ENCODE measurements at regions not wholly inside any gene's neighbourhood (a gene's known extent, or its start where the extent isn't known, plus 50 kb on each side); places are given as distances from the start of the nearest gene placed in this dataset.
"Not testable (repeated sequence)": the region's sequence is repeated elsewhere in the genome, so short reads cannot be mapped to it uniquely, and the experiment has no call there.

DNA sequence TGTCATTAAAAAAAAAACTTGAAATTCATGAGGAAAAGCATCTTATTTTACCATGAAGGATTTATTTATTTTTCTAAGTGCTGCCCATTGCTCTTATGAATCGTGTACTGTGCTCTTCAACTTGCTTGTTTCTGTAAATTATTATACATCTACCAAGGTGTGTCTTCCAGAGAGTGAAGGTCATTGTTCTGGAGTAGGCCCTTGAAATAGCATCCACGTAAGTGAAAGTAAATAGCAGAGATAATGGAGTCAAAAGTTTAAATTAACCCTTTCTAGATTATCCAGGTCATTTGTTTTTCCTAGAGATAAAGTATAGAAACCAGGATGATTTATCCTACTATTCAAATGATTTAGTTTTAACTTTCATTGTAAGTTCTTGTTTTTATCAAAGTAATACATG, 473.1 kb downstream of the DIRAS2 start:
- Histone ChIP-seq H3K36me3 (ENCODE audit: control insufficient read depth, insufficient read depth, low read length) (no peaks in the 10 kb centered on the region), H3K27ac (ENCODE audit: low read depth, low read length) (no peak overlapping the region), H3K9ac (ENCODE audit: extremely low read depth, low read length, poor library complexity, severe bottlenecking) (no peak overlapping the region), H3K9me3 (ENCODE audit: control insufficient read depth, low read length) (no peaks in the 10 kb centered on the region), H3K27me3 (ENCODE audit: control insufficient read depth, insufficient read depth, low read length, poor library complexity, severe bottlenecking) (no peaks in the 10 kb centered on the region), H3K4me3 (ENCODE audit: low read length) (no peak overlapping the region), H3K4me1 (ENCODE audit: control insufficient read depth, insufficient read depth, low read length) (no peaks in the 10 kb centered on the region)
- H3K9me3 Mint-ChIP-seq: no peaks in the 10 kb centered on the region
- no peak overlapping the region for H3K27ac Mint-ChIP-seq
- no peak for DNase-seq
- peaks cover 13% of the 10 kb centered on the region for H3K4me1 Mint-ChIP-seq
- TF ChIP-seq CTCF (conservative IDR thresholded peaks at IDR 0.05): no peak
- H3K36me3 Mint-ChIP-seq (ENCODE audit: low read depth): no peaks in the 10 kb centered on the region
- peaks cover 3% of the 10 kb centered on the region for H3K27me3 Mint-ChIP-seq (ENCODE audit: insufficient read depth)
- 68% methylated on average over 2 of the region's 2 CpGs; no CpG with 5 or more reads in 1 of the 2 experiments for WGBS, 2 experiments (ENCODE audit: insufficient coverage in 1 of 2, insufficient read length in 1 of 2)
- H3K4me3 Mint-ChIP-seq: no peak overlapping the region

DNA sequence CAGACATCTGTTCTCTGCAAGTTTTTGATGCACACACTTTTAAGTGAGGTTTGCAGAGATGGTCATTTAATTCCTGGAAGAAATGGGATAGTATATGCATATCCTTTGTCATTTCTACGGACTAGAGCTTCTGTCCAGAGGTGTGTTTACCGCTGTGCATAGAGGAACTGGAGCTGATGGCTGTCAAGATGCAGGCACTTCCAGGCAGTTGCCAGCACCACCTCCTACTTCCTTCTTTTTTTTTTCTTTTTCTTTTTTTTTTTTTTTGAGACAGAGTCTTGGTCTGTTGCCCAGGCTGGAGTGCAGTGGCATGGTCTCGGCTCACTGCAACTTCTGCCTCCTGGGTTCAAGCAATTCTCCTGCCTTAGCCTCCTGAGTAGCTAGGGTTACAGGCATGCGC, 468.7 kb downstream of the DIRAS2 start:
- H3K4me3 Mint-ChIP-seq; H3K36me3 ChIP-seq (ENCODE audit: control insufficient read depth, insufficient read depth, low read length); H3K4me3 ChIP-seq (ENCODE audit: low read length); H3K27me3 Mint-ChIP-seq (ENCODE audit: insufficient read depth); H3K27ac ChIP-seq (ENCODE audit: low read depth, low read length); H3K27ac Mint-ChIP-seq; H3K27me3 ChIP-seq (ENCODE audit: control insufficient read depth, insufficient read depth, low read length, poor library complexity, severe bottlenecking); H3K4me1 Mint-ChIP-seq; H3K9ac ChIP-seq (ENCODE audit: extremely low read depth, low read length, poor library complexity, severe bottlenecking); DNase-seq; H3K36me3 Mint-ChIP-seq (ENCODE audit: low read depth); H3K9me3 Mint-ChIP-seq; H3K9me3 ChIP-seq (ENCODE audit: control insufficient read depth, low read length); H3K4me1 ChIP-seq (ENCODE audit: control insufficient read depth, insufficient read depth, low read length): not testable (repeated sequence)
- 95 to 100% methylated on average over 2 to 4 of the region's 4 CpGs for WGBS, 2 experiments (ENCODE audit: insufficient coverage in 1 of 2, insufficient read length in 1 of 2)

GRCh38 chr9:90174346-90174745, 468.3 kb downstream of the DIRAS2 start:
- H3K27me3 Mint-ChIP-seq (ENCODE audit: insufficient read depth); H3K9me3 ChIP-seq (ENCODE audit: control insufficient read depth, low read length); H3K4me1 ChIP-seq (ENCODE audit: control insufficient read depth, insufficient read depth, low read length); H3K27ac Mint-ChIP-seq; H3K36me3 ChIP-seq (ENCODE audit: control insufficient read depth, insufficient read depth, low read length); H3K9me3 Mint-ChIP-seq; H3K36me3 Mint-ChIP-seq (ENCODE audit: low read depth); H3K4me3 ChIP-seq (ENCODE audit: low read length); H3K27me3 ChIP-seq (ENCODE audit: control insufficient read depth, insufficient read depth, low read length, poor library complexity, severe bottlenecking); H3K27ac ChIP-seq (ENCODE audit: low read depth, low read length); H3K4me3 Mint-ChIP-seq; DNase-seq; H3K4me1 Mint-ChIP-seq; H3K9ac ChIP-seq (ENCODE audit: extremely low read depth, low read length, poor library complexity, severe bottlenecking): not testable (repeated sequence)
- WGBS, 2 experiments (ENCODE audit: insufficient coverage in 1 of 2, insufficient read length in 1 of 2): 95 to 98% methylated on average over 8 to 10 of the region's 10 CpGs

GRCh38 chr9:90175257-90175656, 467.4 kb downstream of the DIRAS2 start:
- DNase-seq: no peak
- no peaks in the 10 kb centered on the region for H3K9me3 ChIP-seq (ENCODE audit: control insufficient read depth, low read length)
- no peak overlapping the region for H3K9ac ChIP-seq (ENCODE audit: extremely low read depth, low read length, poor library complexity, severe bottlenecking)
- Mint-ChIP-seq H3K9me3 (no peaks in the 10 kb centered on the region), H3K27me3 (ENCODE audit: insufficient read depth) (peaks cover 2% of the 10 kb centered on the region), H3K36me3 (ENCODE audit: low read depth) (no peaks in the 10 kb centered on the region), H3K4me3 (no peak overlapping the region), H3K27ac (no peak overlapping the region), H3K4me1 (no peaks in the 10 kb centered on the region)
- no peaks in the 10 kb centered on the region for H3K36me3 ChIP-seq (ENCODE audit: control insufficient read depth, insufficient read depth, low read length)
- WGBS, 2 experiments (ENCODE audit: insufficient coverage in 1 of 2, insufficient read length in 1 of 2): 80 to 92% methylated on average over 1 to 3 of the region's 3 CpGs
- H3K27ac ChIP-seq (ENCODE audit: low read depth, low read length): no peak overlapping the region
- no peak for TF ChIP-seq CTCF (conservative IDR thresholded peaks at IDR 0.05)
- no peaks in the 10 kb centered on the region for H3K27me3 ChIP-seq (ENCODE audit: control insufficient read depth, insufficient read depth, low read length, poor library complexity, severe bottlenecking)
- no peak overlapping the region for H3K4me3 ChIP-seq (ENCODE audit: low read length)
- H3K4me1 ChIP-seq (ENCODE audit: control insufficient read depth, insufficient read depth, low read length): no peaks in the 10 kb centered on the region

Data from endodermal cell (in vitro differentiated cells).